ENCODE measurements at regions not wholly inside any gene's neighbourhood (a gene's known extent, or its start where the extent isn't known, plus 50 kb on each side); places are given as distances from the start of the nearest gene placed in this dataset.

- ChIA-PET POLR2A (no interaction called here), CTCF (interaction anchor here (1.5 kb wide), 1 partner anchor 34 kb away, joined by 4 read pairs; no protein-coding TSS in a partner anchor)
- no peak for DNase-seq (ENCODE audit: extremely low spot score)
- TF ChIP-seq CTCF (IDR thresholded peaks at IDR 0.05; ENCODE audit: control extremely low read depth, extremely low read depth, low read depth, missing control alignments) = no peak
These were observed 337.9 kb downstream of the TBX15 start for GRCh38 chr1:118650107-118650807.

GRCh38 chr1:118649369-118650106 lies 338.6 kb downstream of the TBX15 start:
- ChIA-PET POLR2A (no interaction called here), CTCF (interaction anchor here (1.5 kb wide), 1 partner anchor 33 kb away, joined by 4 read pairs; no protein-coding TSS in a partner anchor)
- no peak for TF ChIP-seq CTCF (IDR thresholded peaks at IDR 0.05; ENCODE audit: control extremely low read depth, extremely low read depth, low read depth, missing control alignments)
- DNase-seq (ENCODE audit: extremely low spot score) = no peak

- CTCF ChIA-PET = interaction anchor here (1.0 kb wide), 1 partner anchor 23 kb away, joined by 3 read pairs; no protein-coding TSS in a partner anchor
- no peak for DNase-seq (ENCODE audit: extremely low spot score)
- no peak for TF ChIP-seq CTCF (IDR thresholded peaks at IDR 0.05; ENCODE audit: control extremely low read depth, extremely low read depth, low read depth, missing control alignments)
These were observed 352.1 kb downstream of the TBX15 start for GRCh38 chr1:118636004-118636403.

GRCh38 chr1:118627435-118627834 lies 360.7 kb downstream of the TBX15 start:
- CTCF ChIA-PET = no interaction called here
- DNase-seq (ENCODE audit: extremely low spot score) = no peak
- TF ChIP-seq CTCF (IDR thresholded peaks at IDR 0.05; ENCODE audit: control extremely low read depth, extremely low read depth, low read depth, missing control alignments) = no peak
- POLR2A ChIA-PET = no interaction called here

More at GRCh38 chr1:118636004-118636403, 352.1 kb downstream of the TBX15 start:
- POLR2A ChIA-PET = no interaction called here

GRCh38 chr1:118621839-118622238 lies 366.3 kb downstream of the TBX15 start:
- ChIA-PET CTCF (no interaction called here), POLR2A (no interaction called here)
- TF ChIP-seq CTCF (IDR thresholded peaks at IDR 0.05; ENCODE audit: control extremely low read depth, extremely low read depth, low read depth, missing control alignments) = no peak
- no peak for DNase-seq (ENCODE audit: extremely low spot score)

GRCh38 chr1:118618618-118619340 lies 369.4 kb downstream of the TBX15 start:
- no peak for DNase-seq (ENCODE audit: extremely low spot score)
- CTCF ChIA-PET = interaction anchor here (1.1 kb wide), 1 partner anchor 14 kb away, joined by 5 read pairs; no protein-coding TSS in a partner anchor
- POLR2A ChIA-PET = no interaction called here
- TF ChIP-seq CTCF (IDR thresholded peaks at IDR 0.05; ENCODE audit: control extremely low read depth, extremely low read depth, low read depth, missing control alignments) = no peak

All from GM10248 (cell line).